Common myeloid progenitor, CD34-positive (primary cell): ENCODE measurements at regions not wholly inside any gene's neighbourhood (a gene's known extent, or its start where the extent isn't known, plus 50 kb on each side); places are given as distances from the start of the nearest gene placed in this dataset.

Experiments used
- CTCF ChIA-PET: fragments of 350-600 bp; sonication (Branson Sonifier 250); formaldehyde crosslinking; loops from one replicate; lab custom pipeline; 2021; ENCODE audit warnings: antibody characterized with exemption; lab: Charles Lee
- POLR2A ChIA-PET: fragments of 350-600 bp; sonication (Branson Sonifier 250); formaldehyde crosslinking; loops from one replicate; lab custom pipeline; 2021; ENCODE audit warnings: antibody characterized with exemption; lab: Charles Lee
- DNase-seq, 3 donors: peaks; one replicate each; pipeline versions ENCODE4 v3.0.0 to v3.0.0-alpha.2; 2013
- H3K27ac ChIP-seq, 2 experiments: 1 replicate in 1 of 2; 2 replicates in 1 of 2; pipeline ENCODE4 v1.7.0; 2013; ENCODE audit warnings: inconsistent platforms in 2 of 2, low read length in 2 of 2, mild to moderate bottlenecking in 2 of 2, low read depth in 1 of 2, moderate library complexity in 1 of 2; ENCODE audit not compliant: severe bottlenecking in 2 of 2, insufficient read depth in 1 of 2, poor library complexity in 1 of 2
- H3K27me3 ChIP-seq, 5 experiments: replicated peaks in 2 of 5; 1 replicate in 3 of 5; 2 replicates in 2 of 5; pipeline versions ENCODE4 v1.6.1 to v1.7.0; 2013; ENCODE audit warnings: low read length in 4 of 5, mild to moderate bottlenecking in 2 of 5, moderate library complexity in 2 of 5, inconsistent platforms in 1 of 5; ENCODE audit not compliant: insufficient read depth in 5 of 5, control insufficient read depth in 4 of 5
- H3K36me3 ChIP-seq, 4 experiments: 1 replicate in 2 of 4; 2 replicates in 2 of 4; pipeline versions ENCODE4 v1.6.1 to v1.7.0; 2013; ENCODE audit warnings: low read length in 3 of 4, control low read depth in 1 of 4, mild to moderate bottlenecking in 1 of 4; ENCODE audit not compliant: control insufficient read depth in 4 of 4, insufficient read depth in 4 of 4
- H3K4me1 ChIP-seq, 4 experiments: 1 replicate in 3 of 4; 2 replicates in 1 of 4; pipeline versions ENCODE4 v1.6.1 to v1.7.1; 2013; ENCODE audit warnings: low read length in 3 of 4, mild to moderate bottlenecking in 3 of 4, control low read depth in 1 of 4, inconsistent platforms in 1 of 4, moderate library complexity in 1 of 4; ENCODE audit not compliant: control insufficient read depth in 4 of 4, insufficient read depth in 4 of 4; ENCODE audit errors: control extremely low read depth in 1 of 4
- H3K4me3 ChIP-seq, 7 experiments: 1 replicate in 4 of 7; 2 replicates in 3 of 7; pipeline versions ENCODE4 v1.5.1 to v1.7.0; 2013; ENCODE audit warnings: mild to moderate bottlenecking in 7 of 7, low read length in 6 of 7, moderate library complexity in 6 of 7, inconsistent platforms in 2 of 7, low read depth in 2 of 7, control low read depth in 1 of 7; ENCODE audit not compliant: insufficient read depth in 4 of 7, control insufficient read depth in 1 of 7; ENCODE audit errors: extremely low read depth in 1 of 7
- H3K9me3 ChIP-seq, 5 experiments: 1 replicate in 4 of 5; 2 replicates in 1 of 5; pipeline versions ENCODE4 v1.6.1 to v1.7.1; 2013; ENCODE audit warnings: low read length in 4 of 5, mild to moderate bottlenecking in 2 of 5, inconsistent platforms in 1 of 5, low read depth in 1 of 5, moderate library complexity in 1 of 5; ENCODE audit not compliant: control insufficient read depth in 4 of 5, insufficient read depth in 2 of 5; ENCODE audit errors: control extremely low read depth in 1 of 5
- WGBS: methylation state at CpG from one replicate; pipeline ENCODE4 v1.1.5; 2013; ENCODE audit not compliant: insufficient coverage; 5-methylcytosine and 5-hydroxymethylcytosine counted together

GRCh38 chr1:67896826-67897225, 63.6 kb upstream of the GNG12 start:
- DNase-seq, result no peak
- H3K27ac ChIP-seq, result no peak overlapping the region
- no peaks in the 10 kb centered on the region for H3K9me3 ChIP-seq
- no peaks in the 10 kb centered on the region for H3K36me3 ChIP-seq
- 88% methylated on average over 4 of the region's 6 CpGs for WGBS
- POLR2A ChIA-PET, result no interaction called here
- peaks cover 0 to 15% (median 10%) of the 10 kb centered on the region in 4 experiments for H3K4me1 ChIP-seq
- H3K4me3 ChIP-seq, result no peak overlapping the region
- CTCF ChIA-PET, result interaction anchor here (1.2 kb wide), 1 partner anchor 37 kb away, joined by 3 read pairs; no protein-coding TSS in a partner anchor
- no peaks in the 10 kb centered on the region for H3K27me3 ChIP-seq

GRCh38 chr1:67894981-67895735, 61.9 kb upstream of the GNG12 start:
- CTCF ChIA-PET, result no interaction called here
- Histone ChIP-seq H3K27me3 (no peaks in the 10 kb centered on the region), H3K27ac (no peak overlapping the region), H3K9me3 (no peaks in the 10 kb centered on the region), H3K36me3 (no peaks in the 10 kb centered on the region), H3K4me1 (peaks cover 0 to 16% (median 10%) of the 10 kb centered on the region in 4 experiments), H3K4me3 (no peak overlapping the region)
- no peak for DNase-seq
- POLR2A ChIA-PET, result no interaction called here
- WGBS, result no CpG with 5 or more reads among the region's 4 CpGs

- CTCF ChIA-PET, result no interaction called here
- Histone ChIP-seq H3K27ac (no peak overlapping the region), H3K36me3 (no peaks in the 10 kb centered on the region), H3K9me3 (no peaks in the 10 kb centered on the region), H3K27me3 (no peaks in the 10 kb centered on the region), H3K4me1 (peaks cover 0 to 20% (median 10%) of the 10 kb centered on the region in 4 experiments), H3K4me3 (no peak overlapping the region)
- DNase-seq, result no peak
- POLR2A ChIA-PET, result no interaction called here
- 100% methylated on average over 1 of the region's 3 CpGs for WGBS
Measured at GRCh38 chr1:67893126-67893495, 59.8 kb upstream of the GNG12 start.

- Histone ChIP-seq H3K27me3 (no peaks in the 10 kb centered on the region), H3K4me1 (peaks cover 0 to 15% (median 8%) of the 10 kb centered on the region in 4 experiments), H3K9me3 (no peaks in the 10 kb centered on the region), H3K4me3 (no peak overlapping the region), H3K27ac (no peak overlapping the region), H3K36me3 (no peaks in the 10 kb centered on the region)
- 69% methylated on average over 2 of the region's 3 CpGs for WGBS
- CTCF ChIA-PET, result no interaction called here
- POLR2A ChIA-PET, result no interaction called here
- DNase-seq, result no peak
Measured at GRCh38 chr1:67892476-67893125, 59.3 kb upstream of the GNG12 start.

GRCh38 chr1:67890857-67891256, 57.6 kb upstream of the GNG12 start:
- Histone ChIP-seq H3K36me3 (no peaks in the 10 kb centered on the region), H3K27ac (no peak overlapping the region), H3K27me3 (no peaks in the 10 kb centered on the region), H3K4me3 (no peak overlapping the region), H3K4me1 (peaks cover 0 to 6% (median 0%) of the 10 kb centered on the region in 4 experiments), H3K9me3 (no peaks in the 10 kb centered on the region)
- 100% methylated on average over 1 of the region's 1 CpG for WGBS
- POLR2A ChIA-PET, result no interaction called here
- no peak for DNase-seq
- CTCF ChIA-PET, result interaction anchor here (0.6 kb wide), 1 partner anchor 341 kb away, joined by 4 read pairs; the partner anchor contains the start of gene WLS

GRCh38 chr1:67889953-67890567, 56.8 kb upstream of the GNG12 start:
- Histone ChIP-seq H3K9me3 (no peaks in the 10 kb centered on the region), H3K27ac (no peak overlapping the region), H3K27me3 (no peaks in the 10 kb centered on the region), H3K4me1 (peaks cover 0 to 6% (median 0%) of the 10 kb centered on the region in 4 experiments), H3K36me3 (no peaks in the 10 kb centered on the region), H3K4me3 (no peak overlapping the region)
- POLR2A ChIA-PET, result no interaction called here
- peak; percentile 44 to 68 (median 68) for DNase-seq
- CTCF ChIA-PET, result no interaction called here

- POLR2A ChIA-PET, result no interaction called here
- Histone ChIP-seq H3K4me3 (no peak overlapping the region), H3K27ac (no peak overlapping the region), H3K36me3 (no peaks in the 10 kb centered on the region), H3K27me3 (no peaks in the 10 kb centered on the region), H3K9me3 (no peaks in the 10 kb centered on the region), H3K4me1 (peaks cover 0 to 6% (median 0%) of the 10 kb centered on the region in 4 experiments)
- whole genome bisulfite sequencing, result no CpG with 5 or more reads among the region's 1 CpG
- DNase-seq, result no peak
- CTCF ChIA-PET, result no interaction called here
Measured at GRCh38 chr1:67889466-67889865, 56.2 kb upstream of the GNG12 start.
